Gastrocnemius medialis (tissue), 4 donors: ENCODE measurements at regions not wholly inside any gene's neighbourhood (a gene's known extent, or its start where the extent isn't known, plus 50 kb on each side); places are given as distances from the start of the nearest gene placed in this dataset.

Source experiments
- ATAC-seq, 2 donors: fragments of 150-250 bp; one replicate each; pipeline ENCODE4 v1.9.1; 2016
- DNase-seq, 2 donors: peaks; one replicate each; pipeline ENCODE4 v3.0.0-alpha.2; 2019
- H3K27ac ChIP-seq, 4 donors: fragments of 200-600 bp; sonication (generic); 1 replicate in 1 of 4; 2 replicates in 3 of 4; pipeline ENCODE4 v1.5.1; 2016 to 2018; ENCODE audit warnings: mild to moderate bottlenecking in 2 of 4, moderate library complexity in 1 of 4
- H3K27me3 ChIP-seq, 3 donors: fragments of 200-600 bp; sonication (generic) in 2 of 3; 1 replicate in 1 of 3; 2 replicates in 2 of 3; pipeline versions ENCODE4 v1.5.1 to v1.6.0; 2016 to 2019; ENCODE audit warnings: mild to moderate bottlenecking in 1 of 3, moderate library complexity in 1 of 3
- H3K36me3 ChIP-seq, 2 donors: fragments of 200-600 bp; sonication (generic) in 1 of 2; one replicate each; pipeline ENCODE4 v1.5.1; 2017 to 2018
- H3K4me1 ChIP-seq, 2 donors: fragments of 200-600 bp; sonication (generic) in 1 of 2; one replicate each; pipeline ENCODE4 v1.5.1; 2016 to 2017; ENCODE audit warnings: mild to moderate bottlenecking in 2 of 2
- H3K4me3 ChIP-seq, 4 donors: fragments of 200-600 bp; sonication (generic) in 3 of 4; 1 replicate in 1 of 4; 2 replicates in 3 of 4; pipeline ENCODE4 v1.5.1; 2016 to 2019; ENCODE audit warnings: mild to moderate bottlenecking in 2 of 4
- H3K9me3 ChIP-seq, 3 donors: fragments of 200-600 bp; sonication (generic) in 2 of 3; 1 replicate in 1 of 3; 2 replicates in 2 of 3; pipeline ENCODE4 v1.5.1; 2016 to 2019
- CTCF ChIP-seq, 5 experiments: fragments of 450-650 bp in 3 of 5; fragments of 200-600 bp in 2 of 5; sonication (generic) in 2 of 5; IDR thresholded peaks in 4 of 5; conservative IDR thresholded peaks in 1 of 5; 1 replicate in 4 of 5; 2 replicates in 1 of 5; pipeline ENCODE4 v1.5.1; 2016 to 2019; ENCODE audit warnings: antibody characterized with exemption in 5 of 5, mild to moderate bottlenecking in 3 of 5, moderate library complexity in 3 of 5
- POLR2A ChIP-seq, 2 donors: fragments of 450-650 bp; IDR thresholded peaks; one replicate each; pipeline ENCODE4 v1.6.1; 2017; ENCODE audit warnings: antibody characterized with exemption in 2 of 2, mild to moderate bottlenecking in 2 of 2, moderate library complexity in 2 of 2
- in situ Hi-C, 4 donors: fragments of 200-750 bp; cut with MboI; loops; one replicate each; pipeline versions ENCODE4 v1.15.0 to v1.8.0; 2017; ENCODE audit warnings: low sequenced_read_pairs in 4 of 4
- intact Hi-C: fragments of 100-400 bp; cut with DNase I; formaldehyde crosslinking; loops from one replicate; pipeline ENCODE4 v1.15.1; 2023; ENCODE audit warnings: low total_unique reads

- ATAC-seq (no peak), DNase-seq (no peak)
- Histone ChIP-seq H3K36me3 (no peaks in the 10 kb centered on the region), H3K9me3 (no peaks in the 10 kb centered on the region), H3K27me3 (no peaks in the 10 kb centered on the region), H3K4me3 (no peak overlapping the region), H3K4me1 (no peaks in the 10 kb centered on the region), H3K27ac (no peak overlapping the region)
- TF ChIP-seq CTCF (IDR thresholded peaks at IDR 0.05 in 4 of 5, conservative IDR thresholded peaks at IDR 0.05 in 1 of 5) (no peak), POLR2A (IDR thresholded peaks at IDR 0.05) (no peak)
- intact Hi-C loops (no loop called here), in situ Hi-C loops (no loop called here)
These were observed 867.4 kb downstream of the DSC3 start for GRCh38 chr18:30175061-30175574.

- in situ Hi-C loops: no loop called here
- Histone ChIP-seq H3K9me3 (no peaks in the 10 kb centered on the region), H3K27ac (no peak overlapping the region), H3K27me3 (no peaks in the 10 kb centered on the region), H3K36me3 (no peaks in the 10 kb centered on the region), H3K4me3 (no peak overlapping the region), H3K4me1 (no peaks in the 10 kb centered on the region)
- DNase-seq (no peak), ATAC-seq (no peak)
- intact Hi-C loops: no loop called here
- TF ChIP-seq CTCF (IDR thresholded peaks at IDR 0.05 in 4 of 5, conservative IDR thresholded peaks at IDR 0.05 in 1 of 5) (no peak), POLR2A (IDR thresholded peaks at IDR 0.05) (no peak)
These were observed 879.0 kb downstream of the DSC3 start for GRCh38 chr18:30163573-30163972.

- H3K27ac ChIP-seq: no peak overlapping the region
- no peak for TF ChIP-seq CTCF (IDR thresholded peaks at IDR 0.05 in 4 of 5, conservative IDR thresholded peaks at IDR 0.05 in 1 of 5)
- TF ChIP-seq POLR2A (IDR thresholded peaks at IDR 0.05): no peak
- no peaks in the 10 kb centered on the region for H3K4me1 ChIP-seq
- no peak overlapping the region for H3K4me3 ChIP-seq
- H3K9me3 ChIP-seq: no peaks in the 10 kb centered on the region
- in situ Hi-C loops (no loop called here), intact Hi-C loops (no loop called here)
- ATAC-seq: no peak
- no peaks in the 10 kb centered on the region for H3K27me3 ChIP-seq
- H3K36me3 ChIP-seq: no peaks in the 10 kb centered on the region
- no peak for DNase-seq
These were observed 882.4 kb downstream of the DSC3 start for GRCh38 chr18:30160124-30160523.

DNA sequence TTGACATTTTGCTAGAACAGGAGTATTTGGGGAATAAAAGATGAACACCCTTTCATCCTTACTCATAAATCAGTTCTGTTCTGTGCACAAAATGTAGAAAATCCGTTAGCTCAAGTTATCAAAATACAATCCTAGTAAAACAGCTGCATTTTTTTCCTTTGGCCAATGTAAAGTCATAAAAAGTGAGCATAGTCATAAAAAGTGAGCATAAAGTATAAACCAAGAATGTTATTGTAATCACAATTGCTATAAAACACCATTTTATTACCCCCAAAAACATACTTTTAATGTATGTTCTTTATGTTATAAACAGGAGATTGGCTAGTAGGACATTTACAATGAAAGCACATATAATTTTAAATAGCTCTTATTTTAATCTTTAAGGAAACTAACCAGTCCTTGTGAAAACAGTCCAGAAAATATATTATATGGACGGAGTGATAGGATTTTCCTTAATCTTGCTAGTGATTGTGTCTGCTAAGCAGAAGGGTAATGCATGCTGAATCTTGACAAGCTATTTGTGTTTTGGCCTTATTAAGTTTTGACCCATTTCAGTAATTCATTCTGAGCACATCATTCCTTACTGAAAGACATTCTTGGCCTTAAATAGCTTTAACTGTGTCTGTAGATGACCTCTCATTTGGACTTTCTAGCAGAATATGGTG lies 891.8 kb downstream of the DSC3 start:
- no peaks in the 10 kb centered on the region for H3K4me1 ChIP-seq
- DNase-seq (no peak), ATAC-seq (no peak)
- H3K27ac ChIP-seq: no peak overlapping the region
- intact Hi-C loops: no loop called here
- no peaks in the 10 kb centered on the region for H3K27me3 ChIP-seq
- no peaks in the 10 kb centered on the region for H3K36me3 ChIP-seq
- in situ Hi-C loops: no loop called here
- H3K4me3 ChIP-seq: no peak overlapping the region
- no peaks in the 10 kb centered on the region for H3K9me3 ChIP-seq
- no peak for TF ChIP-seq CTCF (IDR thresholded peaks at IDR 0.05 in 4 of 5, conservative IDR thresholded peaks at IDR 0.05 in 1 of 5)

- in situ Hi-C loops (no loop called here), intact Hi-C loops (no loop called here)
- TF ChIP-seq CTCF (IDR thresholded peaks at IDR 0.05 in 4 of 5, conservative IDR thresholded peaks at IDR 0.05 in 1 of 5): no peak
- TF ChIP-seq POLR2A (IDR thresholded peaks at IDR 0.05): no peak
- Histone ChIP-seq H3K27ac (no peak overlapping the region), H3K4me3 (no peak overlapping the region), H3K4me1 (no peaks in the 10 kb centered on the region), H3K36me3 (no peaks in the 10 kb centered on the region), H3K27me3 (no peaks in the 10 kb centered on the region), H3K9me3 (no peaks in the 10 kb centered on the region)
- no peak for DNase-seq
- no peak for ATAC-seq
These were observed 893.0 kb downstream of the DSC3 start for GRCh38 chr18:30149585-30149984.
